ENCODE measurements at regions not wholly inside any gene's neighbourhood (a gene's known extent, or its start where the extent isn't known, plus 50 kb on each side); places are given as distances from the start of the nearest gene placed in this dataset.

- TF ChIP-seq CTCF (conservative IDR thresholded peaks at IDR 0.05; ENCODE audit: low read depth), result no peak
- DNase-seq (ENCODE audit: low spot score), result no peak
- ChIA-PET POLR2A (ENCODE audit: low non-redundant PET) (no interaction called here), CTCF (no interaction called here)
- H3K27ac ChIP-seq, result peak overlapping the region; percentile 47; the same call in 1 of the 2 replicates
Observed at GRCh38 chr12:68559984-68560850, 50.5 kb upstream of the RAP1B start.

- ChIA-PET CTCF (no interaction called here), POLR2A (ENCODE audit: low non-redundant PET) (no interaction called here)
- H3K27ac ChIP-seq, result peak overlapping the region; percentile 47; the same call in 1 of the 2 replicates
- TF ChIP-seq CTCF (conservative IDR thresholded peaks at IDR 0.05; ENCODE audit: low read depth), result no peak
- no peak for DNase-seq (ENCODE audit: low spot score)
Observed at GRCh38 chr12:68560851-68561422, 49.8 kb upstream of the RAP1B start.

Data from RWPE1 (cell line).